DND-41 (cell line): ENCODE measurements at regions not wholly inside any gene's neighbourhood (a gene's known extent, or its start where the extent isn't known, plus 50 kb on each side); places are given as distances from the start of the nearest gene placed in this dataset.

ENCODE experiments used
- CTCF ChIP-seq: IDR thresholded peaks from 2 replicates; pipeline ENCODE4 v1.5.1; 2012; ENCODE audit warnings: borderline replicate concordance, low read length, moderate library complexity, mild to moderate bottlenecking; ENCODE audit not compliant: poor library complexity, severe bottlenecking; ENCODE audit errors: extremely low read depth
- EZH2 ChIP-seq: IDR thresholded peaks from 3 replicates; pipeline ENCODE4 v1.6.1; 2012; ENCODE audit warnings: borderline replicate concordance, low read depth, mild to moderate bottlenecking, moderate library complexity, low read length, inconsistent platforms; ENCODE audit not compliant: severe bottlenecking

- TF ChIP-seq EZH2 (no peak), CTCF (no peak)
These were observed 329.3 kb downstream of the SUCLA2 start for GRCh38 chr13:47671776-47672175.
